Astrocyte (in vitro differentiated cells and primary cell): ENCODE measurements at regions not wholly inside any gene's neighbourhood (a gene's known extent, or its start where the extent isn't known, plus 50 kb on each side); places are given as distances from the start of the nearest gene placed in this dataset.

Experiments
- DNase-seq: peaks from one replicate; pipeline ENCODE4 v3.0.0-alpha.2; 2010; ENCODE audit warnings: low read depth
- FAIRE-seq: peaks from 2 replicates; lab custom pipeline; 2011; peaks lifted over from hg19 to GRCh38; lab: Jason Lieb, UNC
- H2AFZ ChIP-seq: 2 replicates; pipeline ENCODE4 v1.6.0; 2012; ENCODE audit warnings: low read depth, low read length, inconsistent platforms
- H3K27ac ChIP-seq: 2 replicates; pipeline ENCODE4 v1.5.1; 2011; ENCODE audit warnings: low read depth, low read length, inconsistent platforms
- H3K27me3 ChIP-seq: 2 replicates; pipeline ENCODE4 v1.6.0; 2011; ENCODE audit warnings: low read length, inconsistent platforms; ENCODE audit not compliant: insufficient read depth
- H3K36me3 ChIP-seq: 2 replicates; pipeline ENCODE4 v1.5.1; 2011; ENCODE audit warnings: low read length, inconsistent platforms; ENCODE audit not compliant: insufficient read depth
- H3K4me1 ChIP-seq: 2 replicates; pipeline ENCODE4 v1.5.1; 2011; ENCODE audit warnings: low read length, inconsistent platforms; ENCODE audit not compliant: insufficient read depth
- H3K4me2 ChIP-seq: 2 replicates; pipeline ENCODE4 v1.6.0; 2012; ENCODE audit warnings: low read length, inconsistent platforms
- H3K4me3 ChIP-seq: 2 replicates; pipeline ENCODE4 v1.5.1; 2011; ENCODE audit warnings: low read depth, mild to moderate bottlenecking, low read length, inconsistent platforms; ENCODE audit not compliant: insufficient read depth
- H3K79me2 ChIP-seq: 2 replicates; pipeline ENCODE4 v1.6.0; 2012; ENCODE audit warnings: mild to moderate bottlenecking, low read length, inconsistent platforms; ENCODE audit not compliant: insufficient read depth
- H3K9ac ChIP-seq: 2 replicates; pipeline ENCODE4 v1.6.0; 2012; ENCODE audit warnings: mild to moderate bottlenecking, low read length, inconsistent platforms
- H3K9me3 ChIP-seq: 2 replicates; pipeline ENCODE4 v1.5.1; 2012; ENCODE audit warnings: low read depth, mild to moderate bottlenecking, low read length, inconsistent platforms; ENCODE audit not compliant: insufficient read depth
- H4K20me1 ChIP-seq: 2 replicates; pipeline ENCODE4 v1.6.0; 2012; ENCODE audit warnings: low read length, inconsistent platforms; ENCODE audit not compliant: insufficient read depth
- H3K27ac Mint-ChIP-seq: one replicate; pipeline ENCODE4 v1.8.0; 2021; ENCODE audit warnings: mild to moderate bottlenecking, mixed read lengths; ENCODE audit not compliant: unreplicated experiment
- H3K27me3 Mint-ChIP-seq: one replicate; pipeline ENCODE4 v1.8.0; 2021; ENCODE audit warnings: low read depth, mixed read lengths; ENCODE audit not compliant: unreplicated experiment
- H3K36me3 Mint-ChIP-seq: one replicate; pipeline ENCODE4 v1.8.0; 2021; ENCODE audit warnings: low read depth, mixed read lengths; ENCODE audit not compliant: unreplicated experiment
- H3K4me1 Mint-ChIP-seq: one replicate; pipeline ENCODE4 v1.8.0; 2021; ENCODE audit warnings: low read depth, mixed read lengths; ENCODE audit not compliant: unreplicated experiment
- H3K4me3 Mint-ChIP-seq: one replicate; pipeline ENCODE4 v1.8.0; 2021; ENCODE audit warnings: mild to moderate bottlenecking, moderate library complexity, mixed read lengths; ENCODE audit not compliant: unreplicated experiment
- H3K9me3 Mint-ChIP-seq: one replicate; pipeline ENCODE4 v1.8.0; 2021; ENCODE audit warnings: mild to moderate bottlenecking, mixed read lengths; ENCODE audit not compliant: unreplicated experiment
- EZH2 ChIP-seq: IDR thresholded peaks from 2 replicates; pipeline ENCODE4 v1.6.1; 2012; ENCODE audit warnings: mild to moderate bottlenecking, low read length, inconsistent platforms; ENCODE audit not compliant: insufficient read depth
- TF ChIP-seq, protein P1 (sequence below): IDR thresholded peaks from 2 replicates; pipeline ENCODE4 v1.5.1; 2011; ENCODE audit warnings: low read depth, mild to moderate bottlenecking, inconsistent platforms, low read length, moderate library complexity; ENCODE audit not compliant: insufficient read depth

GRCh38 chr10:3701491-3701890 is 83.5 kb downstream of the KLF6 start:
- H3K4me2 ChIP-seq, result no peak overlapping the region
- no peak overlapping the region for H2AFZ ChIP-seq
- Mint-ChIP-seq H3K4me1 (peaks cover 17% of the 10 kb centered on the region), H3K9me3 (no peaks in the 10 kb centered on the region), H3K36me3 (no peaks in the 10 kb centered on the region), H3K4me3 (no peak overlapping the region), H3K27me3 (peaks cover 2% of the 10 kb centered on the region), H3K27ac (no peak overlapping the region)
- H3K4me1 ChIP-seq, result no peaks in the 10 kb centered on the region
- no peaks in the 10 kb centered on the region for H3K36me3 ChIP-seq
- no peak overlapping the region for H3K4me3 ChIP-seq
- no peaks in the 10 kb centered on the region for H3K9me3 ChIP-seq
- FAIRE-seq (no peak), DNase-seq (peak; percentile 52)
- H3K27ac ChIP-seq, result no peak overlapping the region
- no peak overlapping the region for H3K9ac ChIP-seq
- no peaks in the 10 kb centered on the region for H3K27me3 ChIP-seq
- no peaks in the 10 kb centered on the region for H4K20me1 ChIP-seq
- no peak for TF ChIP-seq EZH2
- TF ChIP-seq, protein P1, sequence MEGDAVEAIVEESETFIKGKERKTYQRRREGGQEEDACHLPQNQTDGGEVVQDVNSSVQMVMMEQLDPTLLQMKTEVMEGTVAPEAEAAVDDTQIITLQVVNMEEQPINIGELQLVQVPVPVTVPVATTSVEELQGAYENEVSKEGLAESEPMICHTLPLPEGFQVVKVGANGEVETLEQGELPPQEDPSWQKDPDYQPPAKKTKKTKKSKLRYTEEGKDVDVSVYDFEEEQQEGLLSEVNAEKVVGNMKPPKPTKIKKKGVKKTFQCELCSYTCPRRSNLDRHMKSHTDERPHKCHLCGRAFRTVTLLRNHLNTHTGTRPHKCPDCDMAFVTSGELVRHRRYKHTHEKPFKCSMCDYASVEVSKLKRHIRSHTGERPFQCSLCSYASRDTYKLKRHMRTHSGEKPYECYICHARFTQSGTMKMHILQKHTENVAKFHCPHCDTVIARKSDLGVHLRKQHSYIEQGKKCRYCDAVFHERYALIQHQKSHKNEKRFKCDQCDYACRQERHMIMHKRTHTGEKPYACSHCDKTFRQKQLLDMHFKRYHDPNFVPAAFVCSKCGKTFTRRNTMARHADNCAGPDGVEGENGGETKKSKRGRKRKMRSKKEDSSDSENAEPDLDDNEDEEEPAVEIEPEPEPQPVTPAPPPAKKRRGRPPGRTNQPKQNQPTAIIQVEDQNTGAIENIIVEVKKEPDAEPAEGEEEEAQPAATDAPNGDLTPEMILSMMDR, result no peak
- H3K79me2 ChIP-seq, result no peaks in the 10 kb centered on the region

DNA sequence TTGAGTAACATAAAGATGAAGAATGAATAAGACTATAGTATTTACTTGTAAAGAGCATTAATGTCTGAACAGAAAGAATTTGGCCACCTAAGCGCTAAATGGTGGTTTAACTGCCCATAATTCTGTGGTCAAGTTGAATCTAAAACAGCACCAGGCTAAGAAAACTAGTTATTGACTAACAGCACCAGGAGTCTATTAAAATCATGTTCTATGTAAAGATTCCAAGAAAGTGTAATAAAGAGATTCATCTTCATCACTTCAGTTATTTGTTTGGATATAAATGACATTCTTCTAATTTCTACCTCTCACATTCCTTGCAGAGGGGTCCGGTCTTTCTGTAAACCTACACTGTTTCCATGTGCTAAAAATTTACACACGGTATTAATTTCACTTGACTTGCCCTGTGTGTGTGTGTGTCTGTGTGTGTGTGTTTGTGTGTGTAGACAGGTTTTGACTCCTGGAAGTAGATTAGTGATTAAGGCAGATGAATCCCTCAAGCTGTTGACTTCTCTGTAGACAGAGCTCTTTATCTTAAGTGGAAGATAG is 84.4 kb downstream of the KLF6 start:
- Mint-ChIP-seq H3K4me3 (no peak overlapping the region), H3K27ac (no peak overlapping the region), H3K36me3 (no peaks in the 10 kb centered on the region), H3K9me3 (peaks cover 2% of the 10 kb centered on the region), H3K27me3 (peaks cover 2% of the 10 kb centered on the region), H3K4me1 (peaks cover 17% of the 10 kb centered on the region)
- Histone ChIP-seq H3K27ac (no peak overlapping the region), H3K9me3 (no peaks in the 10 kb centered on the region), H3K4me3 (no peak overlapping the region), H3K4me1 (no peaks in the 10 kb centered on the region), H4K20me1 (no peaks in the 10 kb centered on the region), H3K36me3 (no peaks in the 10 kb centered on the region), H3K27me3 (no peaks in the 10 kb centered on the region), H3K9ac (no peak overlapping the region), H3K4me2 (no peak overlapping the region), H3K79me2 (no peaks in the 10 kb centered on the region), H2AFZ (no peak overlapping the region)
- DNase-seq (no peak), FAIRE-seq (no peak)
- TF ChIP-seq, protein P1, result no peak
- TF ChIP-seq EZH2, result no peak

DNA sequence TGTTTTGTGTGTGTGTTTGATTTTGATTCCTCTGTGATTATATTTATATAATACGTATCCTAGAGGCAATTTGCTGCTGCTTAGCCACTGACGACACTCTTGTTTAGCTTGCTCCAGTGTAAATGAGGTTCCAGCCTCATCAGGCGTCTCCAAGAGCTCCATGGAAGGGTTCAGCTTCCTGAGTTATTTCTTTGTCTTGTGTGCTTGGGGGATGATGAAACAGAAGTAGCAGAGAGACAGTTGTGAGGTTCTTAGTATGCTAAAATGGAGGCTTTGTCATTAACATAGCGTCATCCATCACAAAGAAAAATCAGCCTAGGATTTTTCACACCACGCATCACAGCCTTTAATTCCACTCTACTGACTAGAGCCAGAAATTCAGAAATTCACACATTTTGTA is 85.1 kb downstream of the KLF6 start:
- Mint-ChIP-seq H3K27ac (peak overlapping the region; percentile 89), H3K9me3 (peaks cover 2% of the 10 kb centered on the region), H3K4me3 (peak overlapping the region; percentile 3), H3K27me3 (peaks cover 3% of the 10 kb centered on the region), H3K4me1 (peaks cover 12% of the 10 kb centered on the region), H3K36me3 (peaks cover 2% of the 10 kb centered on the region)
- Histone ChIP-seq H3K4me1 (no peaks in the 10 kb centered on the region), H3K27me3 (no peaks in the 10 kb centered on the region), H3K9me3 (no peaks in the 10 kb centered on the region), H4K20me1 (no peaks in the 10 kb centered on the region), H3K27ac (no peak overlapping the region), H3K4me3 (no peak overlapping the region), H2AFZ (no peak overlapping the region), H3K9ac (no peak overlapping the region), H3K4me2 (no peak overlapping the region), H3K36me3 (no peaks in the 10 kb centered on the region), H3K79me2 (no peaks in the 10 kb centered on the region)
- FAIRE-seq (no peak), DNase-seq (no peak)
- no peak for TF ChIP-seq EZH2
- TF ChIP-seq, protein P1, result no peak
